H1 (cell line): ENCODE measurements at regions not wholly inside any gene's neighbourhood (a gene's known extent, or its start where the extent isn't known, plus 50 kb on each side); places are given as distances from the start of the nearest gene placed in this dataset.

Source experiments
- CTCF ChIA-PET: fragments of 300-600 bp; sonication (Branson Sonifier 250); formaldehyde crosslinking; loops from one replicate; lab custom pipeline; 2021; ENCODE audit not compliant: partially characterized antibody; lab: Charles Lee
- POLR2A ChIA-PET: fragments of 300-600 bp; sonication (Branson Sonifier 250); formaldehyde crosslinking; loops from one replicate; lab custom pipeline; 2021; ENCODE audit warnings: inconsistent platforms; ENCODE audit not compliant: partially characterized antibody; lab: Charles Lee
- DNase-seq, 2 experiments: peaks; one replicate each; pipeline versions ENCODE4 v3.0.0 to v3.0.0-alpha.2; 2010 to 2022; ENCODE audit warnings: low spot score in 2 of 2, low read depth in 1 of 2, mixed read lengths in 1 of 2
- FAIRE-seq: peaks from 2 replicates; lab custom pipeline; 2011; peaks lifted over from hg19 to GRCh38; lab: Jason Lieb, UNC
- H2AFZ ChIP-seq: 2 replicates; pipeline ENCODE4 v1.8.1; 2012; ENCODE audit warnings: low read length, inconsistent platforms
- H2AK5ac ChIP-seq: 2 replicates; pipeline ENCODE4 v1.6.1; 2013; ENCODE audit warnings: low read depth, low read length
- H2BK120ac ChIP-seq: replicated peaks from 2 replicates; pipeline ENCODE3; 2013; ENCODE audit warnings: low read depth, low read length, inconsistent platforms
- H2BK12ac ChIP-seq: 2 replicates; pipeline ENCODE4 v1.6.1; 2013; ENCODE audit warnings: low read depth, low read length
- H2BK15ac ChIP-seq: 2 replicates; pipeline ENCODE4 v1.6.1; 2013; ENCODE audit warnings: low read length
- H2BK20ac ChIP-seq: 2 replicates; pipeline ENCODE4 v1.6.1; 2013; ENCODE audit warnings: low read length
- H2BK5ac ChIP-seq: 2 replicates; pipeline ENCODE4 v1.6.1; 2013; ENCODE audit warnings: low read depth, low read length
- H3K14ac ChIP-seq: 2 replicates; pipeline ENCODE4 v1.6.1; 2013; ENCODE audit warnings: inconsistent platforms; ENCODE audit not compliant: insufficient read length
- H3K18ac ChIP-seq: 2 replicates; pipeline ENCODE4 v1.6.1; 2013; ENCODE audit warnings: low read length; ENCODE audit errors: extremely low read depth
- H3K23ac ChIP-seq: 2 replicates; pipeline ENCODE4 v1.6.1; 2013; ENCODE audit warnings: inconsistent platforms; ENCODE audit not compliant: insufficient read length
- H3K23me2 ChIP-seq: 2 replicates; pipeline ENCODE4 v1.6.1; 2013; ENCODE audit warnings: low read depth, low read length
- H3K27ac ChIP-seq: 2 replicates; pipeline ENCODE4 v1.6.1; 2011; ENCODE audit warnings: low read depth, low read length, inconsistent platforms
- H3K27me3 ChIP-seq, 4 experiments: replicated peaks in 1 of 4; 1 replicate in 1 of 4; 2 replicates in 3 of 4; pipeline versions ENCODE4 v1.6.1 to v1.8.1; 2011 to 2013; ENCODE audit warnings: low read length in 3 of 4, mild to moderate bottlenecking in 3 of 4, inconsistent platforms in 2 of 4, mixed read lengths in 2 of 4, moderate library complexity in 1 of 4; ENCODE audit not compliant: control insufficient read depth in 3 of 4, insufficient read depth in 3 of 4; ENCODE audit errors: extremely low read depth in 1 of 4
- H3K36me3 ChIP-seq, 4 experiments: 2 replicates each; pipeline versions ENCODE4 v1.6.1 to v1.8.1; 2011 to 2013; ENCODE audit warnings: mild to moderate bottlenecking in 4 of 4, low read length in 3 of 4, moderate library complexity in 2 of 4, control low read depth in 1 of 4, inconsistent platforms in 1 of 4; ENCODE audit not compliant: insufficient read depth in 4 of 4, control insufficient read depth in 2 of 4
- H3K4ac ChIP-seq: replicated peaks from 2 replicates; pipeline ENCODE3; 2013; ENCODE audit warnings: low read length, low read depth, mixed read lengths, inconsistent platforms; ENCODE audit not compliant: insufficient read length
- H3K4me1 ChIP-seq, 4 experiments: replicated peaks in 1 of 4; 1 replicate in 1 of 4; 2 replicates in 3 of 4; pipeline versions ENCODE4 v1.6.1 to v1.8.1; 2011 to 2013; ENCODE audit warnings: low read length in 3 of 4, inconsistent platforms in 2 of 4, mixed read lengths in 1 of 4; ENCODE audit not compliant: insufficient read depth in 4 of 4, control insufficient read depth in 3 of 4
- H3K4me2 ChIP-seq, 2 experiments: 2 replicates each; pipeline versions ENCODE4 v1.6.1 to v1.8.1; 2011 to 2013; ENCODE audit warnings: low read depth in 2 of 2, low read length in 2 of 2, control low read depth in 1 of 2, inconsistent platforms in 1 of 2, mild to moderate bottlenecking in 1 of 2; ENCODE audit not compliant: insufficient read depth in 1 of 2
- H3K4me3 ChIP-seq, 4 experiments: fragments of 200-600, 300-600 bp in 1 of 4; sonication (generic), shearing (Covaris generic), sonication (Bioruptor Twin) in 1 of 4; 2 replicates each; pipeline versions ENCODE4 v1.5.1 to v1.8.1; 2011 to 2016; ENCODE audit warnings: low read length in 4 of 4, low read depth in 3 of 4, control low read depth in 2 of 4, inconsistent platforms in 2 of 4, mild to moderate bottlenecking in 2 of 4, mixed read lengths in 1 of 4, moderate library complexity in 1 of 4; ENCODE audit not compliant: insufficient read depth in 2 of 4; ENCODE audit errors: extremely low read depth in 1 of 4
- H3K56ac ChIP-seq: replicated peaks from 2 replicates; pipeline ENCODE3; 2013; ENCODE audit warnings: low read depth, mild to moderate bottlenecking, mixed read lengths, low read length, inconsistent platforms; ENCODE audit not compliant: insufficient read length
- H3K79me1 ChIP-seq: 2 replicates; pipeline ENCODE4 v1.6.1; 2013; ENCODE audit warnings: low read depth, low read length, control low read depth
- H3K79me2 ChIP-seq, 2 experiments: 2 replicates each; pipeline versions ENCODE4 v1.6.1 to v1.8.1; 2012 to 2013; ENCODE audit warnings: low read length in 2 of 2, mild to moderate bottlenecking in 2 of 2, inconsistent platforms in 1 of 2; ENCODE audit not compliant: insufficient read depth in 2 of 2, control insufficient read depth in 1 of 2
- H3K9ac ChIP-seq, 4 experiments: replicated peaks in 1 of 4; 1 replicate in 1 of 4; 2 replicates in 3 of 4; pipeline versions ENCODE4 v1.6.1 to v1.8.1; 2011 to 2013; ENCODE audit warnings: low read depth in 3 of 4, low read length in 3 of 4, control low read depth in 2 of 4, mild to moderate bottlenecking in 2 of 4, moderate library complexity in 2 of 4, inconsistent platforms in 1 of 4; ENCODE audit errors: extremely low read depth in 1 of 4
- H3K9me3 ChIP-seq, 2 experiments: 2 replicates each; pipeline versions ENCODE4 v1.6.1 to v1.8.1; 2012 to 2013; ENCODE audit warnings: mild to moderate bottlenecking in 2 of 2, moderate library complexity in 2 of 2, control low read depth in 1 of 2, inconsistent platforms in 1 of 2, low read depth in 1 of 2, low read length in 1 of 2, mixed read lengths in 1 of 2; ENCODE audit not compliant: insufficient read depth in 2 of 2
- H4K20me1 ChIP-seq, 2 experiments: replicated peaks in 1 of 2; 2 replicates each; pipeline versions ENCODE3 to v1.8.1; 2011 to 2013; ENCODE audit warnings: inconsistent platforms in 2 of 2, low read length in 2 of 2, mild to moderate bottlenecking in 1 of 2; ENCODE audit not compliant: insufficient read depth in 2 of 2, control insufficient read depth in 1 of 2
- H4K5ac ChIP-seq: 2 replicates; pipeline ENCODE4 v1.6.1; 2013; ENCODE audit warnings: low read length, low read depth, mixed read lengths, inconsistent platforms; ENCODE audit not compliant: insufficient read length
- H4K8ac ChIP-seq: 2 replicates; pipeline ENCODE4 v1.8.0; 2013; ENCODE audit warnings: mild to moderate bottlenecking, moderate library complexity, low read length, inconsistent platforms; ENCODE audit not compliant: insufficient read depth; ENCODE audit errors: extremely low read depth
- H4K91ac ChIP-seq: replicated peaks from 2 replicates; pipeline ENCODE3; 2013; ENCODE audit warnings: low read length, mixed read lengths, inconsistent platforms; ENCODE audit not compliant: insufficient read length
- CHD1 ChIP-seq: IDR thresholded peaks from 2 replicates; pipeline ENCODE4 v1.6.1; 2012; ENCODE audit warnings: low read depth, low read length, improper control_type of control experiment
- GTF2F1 ChIP-seq: IDR thresholded peaks from 2 replicates; pipeline ENCODE4 v1.6.1; 2012; ENCODE audit warnings: low read depth, low read length, improper control_type of control experiment, borderline replicate concordance
- KDM5A ChIP-seq: fragments of 200-600 bp; IDR thresholded peaks from 2 replicates; pipeline ENCODE4 v1.7.1; 2012; ENCODE audit warnings: mild to moderate bottlenecking, low read length, inconsistent platforms, mixed read lengths
- MAX ChIP-seq: IDR thresholded peaks from 2 replicates; pipeline ENCODE4 v1.6.1; 2012; ENCODE audit warnings: inconsistent platforms
- PHF8 ChIP-seq: fragments of 200-600 bp; sonication (generic); conservative IDR thresholded peaks from 2 replicates; pipeline ENCODE4 v1.7.1; 2012; ENCODE audit warnings: low read depth, mild to moderate bottlenecking, inconsistent platforms, low read length, moderate library complexity
- POLR2A ChIP-seq, 2 experiments: IDR thresholded peaks; 1 replicate in 1 of 2; 2 replicates in 1 of 2; pipeline ENCODE4 v1.6.1; 2011; ENCODE audit warnings: low read depth in 2 of 2, low read length in 2 of 2, mild to moderate bottlenecking in 2 of 2; ENCODE audit errors: control extremely low read depth in 1 of 2
- POU5F1 ChIP-seq: IDR thresholded peaks from 2 replicates; pipeline ENCODE4 v1.6.1; 2011; ENCODE audit warnings: low read depth, mild to moderate bottlenecking, low read length, moderate library complexity
- RBBP5 ChIP-seq: IDR thresholded peaks from 2 replicates; pipeline ENCODE4 v1.7.1; 2012; ENCODE audit warnings: low read depth, mild to moderate bottlenecking, inconsistent platforms, low read length, moderate library complexity, borderline replicate concordance
- RFX5 ChIP-seq: IDR thresholded peaks from 2 replicates; pipeline ENCODE4 v1.6.1; 2011; ENCODE audit warnings: low read depth, low read length, improper control_type of control experiment, borderline replicate concordance
- SP1 ChIP-seq: IDR thresholded peaks from 2 replicates; pipeline ENCODE4 v1.6.1; 2011; ENCODE audit warnings: low read depth, low read length
- TBP ChIP-seq: IDR thresholded peaks from 2 replicates; pipeline ENCODE4 v1.6.1; 2011; ENCODE audit warnings: low read depth, low read length, improper control_type of control experiment
- TEAD4 ChIP-seq: IDR thresholded peaks from 2 replicates; pipeline ENCODE4 v1.6.1; 2012; ENCODE audit warnings: low read depth, low read length, inconsistent platforms, mixed read lengths
- YY1 ChIP-seq: IDR thresholded peaks from 2 replicates; pipeline ENCODE4 v1.6.1; 2011; ENCODE audit warnings: low read depth, mild to moderate bottlenecking, low read length
- WGBS, 2 experiments: shearing (Covaris generic) in 1 of 2; methylation state at CpG; one replicate each; pipeline versions ENCODE4 v1.1.6 to v1.1.7; 2013 to 2015; ENCODE audit warnings: low lambda C conversion rate in 2 of 2, mixed read lengths in 2 of 2, inconsistent platforms in 1 of 2, low coverage in 1 of 2, missing lambda C conversion rate in 1 of 2; ENCODE audit not compliant: insufficient replicate concordance in 2 of 2, insufficient coverage in 1 of 2, insufficient read length in 1 of 2; ENCODE audit errors: extremely low coverage in 1 of 2, missing lambda C conversion rate in 1 of 2; 5-methylcytosine and 5-hydroxymethylcytosine counted together
- TF ChIP-seq, protein P1 (sequence below): IDR thresholded peaks from 2 replicates; pipeline ENCODE4 v1.6.1; 2012; ENCODE audit warnings: inconsistent platforms
- TF ChIP-seq, protein P2 (sequence below): IDR thresholded peaks from 2 replicates; pipeline ENCODE4 v1.6.1; 2011; ENCODE audit warnings: low read length, improper control_type of control experiment

GRCh38 chr12:42679466-42679865 is 89.9 kb upstream of the PRICKLE1 start:
- no peak for DNase-seq
- no peaks in the 10 kb centered on the region for H3K79me1 ChIP-seq
- H3K23ac ChIP-seq, result no peak overlapping the region
- H2BK120ac ChIP-seq, result no peak overlapping the region
- no peaks in the 10 kb centered on the region for H3K23me2 ChIP-seq
- H3K4me3 ChIP-seq, result no peak overlapping the region
- H2AFZ ChIP-seq, result no peak overlapping the region
- no peak overlapping the region for H3K56ac ChIP-seq
- H3K9ac ChIP-seq, result no peak overlapping the region
- no peak overlapping the region for H3K4me2 ChIP-seq
- no peaks in the 10 kb centered on the region; a peak in 1 of 4 replicates for H3K9me3 ChIP-seq
- H3K27ac ChIP-seq, result no peak overlapping the region
- no peak overlapping the region for H2BK20ac ChIP-seq
- H3K4me1 ChIP-seq, result peaks cover 0 to 8% (median 4%) of the 10 kb centered on the region in 4 experiments; a peak in 4 of 7 replicates
- no peaks in the 10 kb centered on the region for H3K27me3 ChIP-seq
- no peaks in the 10 kb centered on the region for H3K36me3 ChIP-seq
- no peak overlapping the region for H3K18ac ChIP-seq
- no peak overlapping the region for H3K4ac ChIP-seq
- no peak overlapping the region for H2BK12ac ChIP-seq
- FAIRE-seq, result no peak
- no peaks in the 10 kb centered on the region for H3K79me2 ChIP-seq
- 85% methylated on average over 4 of the region's 4 CpGs; no CpG with 5 or more reads in 1 of the 2 experiments for whole genome bisulfite sequencing, 2 experiments
- no peaks in the 10 kb centered on the region for H4K20me1 ChIP-seq
- H4K91ac ChIP-seq, result no peak overlapping the region
- H2BK15ac ChIP-seq, result no peak overlapping the region
- POLR2A ChIA-PET, result no interaction called here
- CTCF ChIA-PET, result no interaction called here
- no peak overlapping the region for H2AK5ac ChIP-seq
- no peak overlapping the region for H4K8ac ChIP-seq
- H2BK5ac ChIP-seq, result no peak overlapping the region
- no peak overlapping the region for H3K14ac ChIP-seq
- H4K5ac ChIP-seq, result no peak overlapping the region
- TF ChIP-seq SP1 (no peak), POLR2A (IDR thresholded peaks at IDR 0.05; ENCODE audit: control extremely low read depth in 1 of 2, low read depth in 2 of 2, low read length in 2 of 2) (no peak), YY1 (no peak), POU5F1 (no peak), TEAD4 (no peak), RFX5 (no peak), TBP (no peak), PHF8 (no peak), GTF2F1 (no peak), KDM5A (no peak), RBBP5 (no peak), MAX (no peak), CHD1 (no peak)
- TF ChIP-seq, protein P1, sequence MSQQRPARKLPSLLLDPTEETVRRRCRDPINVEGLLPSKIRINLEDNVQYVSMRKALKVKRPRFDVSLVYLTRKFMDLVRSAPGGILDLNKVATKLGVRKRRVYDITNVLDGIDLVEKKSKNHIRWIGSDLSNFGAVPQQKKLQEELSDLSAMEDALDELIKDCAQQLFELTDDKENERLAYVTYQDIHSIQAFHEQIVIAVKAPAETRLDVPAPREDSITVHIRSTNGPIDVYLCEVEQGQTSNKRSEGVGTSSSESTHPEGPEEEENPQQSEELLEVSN, result no peak
- TF ChIP-seq, protein P2, sequence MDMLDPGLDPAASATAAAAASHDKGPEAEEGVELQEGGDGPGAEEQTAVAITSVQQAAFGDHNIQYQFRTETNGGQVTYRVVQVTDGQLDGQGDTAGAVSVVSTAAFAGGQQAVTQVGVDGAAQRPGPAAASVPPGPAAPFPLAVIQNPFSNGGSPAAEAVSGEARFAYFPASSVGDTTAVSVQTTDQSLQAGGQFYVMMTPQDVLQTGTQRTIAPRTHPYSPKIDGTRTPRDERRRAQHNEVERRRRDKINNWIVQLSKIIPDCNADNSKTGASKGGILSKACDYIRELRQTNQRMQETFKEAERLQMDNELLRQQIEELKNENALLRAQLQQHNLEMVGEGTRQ, result no peak
